ENCODE measurements at regions not wholly inside any gene's neighbourhood (a gene's known extent, or its start where the extent isn't known, plus 50 kb on each side); places are given as distances from the start of the nearest gene placed in this dataset.

DNA sequence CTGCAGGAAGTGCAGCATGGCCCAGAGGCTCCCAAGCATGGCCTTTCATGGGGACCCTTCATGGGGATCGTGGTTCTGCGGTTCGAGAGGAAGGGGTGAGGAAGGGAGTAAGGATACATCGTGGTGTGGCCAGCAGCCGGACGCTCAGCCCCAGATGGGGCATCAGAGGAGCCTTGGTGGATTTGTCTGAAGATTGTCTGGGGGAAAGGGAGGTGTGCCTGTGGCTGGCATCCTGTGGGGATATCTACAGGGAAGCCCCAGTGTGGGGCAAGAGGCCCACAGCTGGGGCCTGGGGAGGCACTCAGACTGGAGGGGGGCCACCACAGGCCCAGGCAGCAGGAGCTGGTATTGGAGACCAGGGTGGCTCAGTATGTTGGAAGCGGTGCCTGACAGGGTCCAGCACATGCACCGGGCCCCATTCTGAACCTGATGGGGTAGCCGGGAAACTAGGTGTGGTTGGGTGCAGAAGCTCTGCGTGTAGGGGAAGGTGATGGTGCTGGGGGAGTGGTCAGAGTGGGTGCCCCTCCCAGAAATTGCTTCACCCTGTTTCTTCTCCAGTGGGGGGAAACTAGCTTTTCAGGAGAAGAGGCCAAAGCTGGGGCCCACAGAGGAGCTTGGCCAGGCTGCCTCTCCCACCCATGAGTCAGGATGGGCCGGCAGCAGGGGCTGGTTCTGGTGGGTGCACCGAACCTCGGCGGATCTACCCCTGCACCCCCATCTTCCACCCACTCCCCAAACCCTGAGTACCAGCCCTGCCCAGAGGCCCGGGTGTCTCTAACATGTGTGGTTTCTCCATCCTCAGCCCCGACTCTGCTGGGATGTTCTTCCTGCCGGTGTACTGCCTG is 274.4 kb upstream of the HDAC4 start:
- TF ChIP-seq POLR2A (IDR thresholded peaks at IDR 0.05) = no peak
- no peak for TF ChIP-seq CTCF (IDR thresholded peaks at IDR 0.05)
